ENCODE measurements at regions not wholly inside any gene's neighbourhood (a gene's known extent, or its start where the extent isn't known, plus 50 kb on each side); places are given as distances from the start of the nearest gene placed in this dataset.
"Not testable (repeated sequence)": the region's sequence is repeated elsewhere in the genome, so short reads cannot be mapped to it uniquely, and the experiment has no call there.

DNA sequence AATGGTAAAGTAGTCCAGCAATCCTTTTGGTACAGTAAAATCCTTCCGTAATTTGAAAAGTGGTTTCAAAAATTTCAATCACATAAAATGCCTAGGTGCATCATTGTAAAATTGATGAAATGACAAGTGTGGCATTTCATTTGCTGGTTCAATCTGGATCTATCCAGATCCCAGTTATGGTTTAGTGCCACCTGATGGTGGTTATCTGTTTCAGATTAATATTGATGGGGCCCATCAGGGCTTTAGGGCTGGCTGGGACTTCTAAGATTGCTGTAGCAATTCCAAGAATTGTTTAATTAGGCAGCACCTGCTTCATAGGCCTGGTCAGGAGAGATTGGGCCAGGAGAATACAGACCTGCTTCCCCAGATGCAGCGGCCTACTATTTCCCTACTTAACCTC, 55.5 kb upstream of the PIK3C3 start:
- DNase-seq (ENCODE audit: low read depth) = no peak

DNA sequence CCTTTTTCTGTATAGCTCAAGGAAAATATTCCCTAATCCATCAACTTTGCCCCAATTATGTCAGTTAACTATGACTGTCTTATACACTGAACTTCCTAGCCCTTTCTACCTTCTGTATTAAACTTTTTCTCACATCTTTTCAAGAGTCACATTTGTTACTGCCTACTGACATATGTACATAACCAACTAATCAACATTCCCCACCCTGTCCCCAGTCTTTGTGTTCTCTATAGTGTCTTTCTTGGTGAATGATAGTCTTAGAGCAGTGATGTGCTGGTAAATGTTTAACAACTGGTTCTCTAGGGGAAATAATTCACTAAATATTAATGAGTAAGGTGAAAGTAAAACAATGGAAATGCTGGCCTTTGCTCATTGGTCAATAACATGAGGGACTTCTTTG, 61.6 kb upstream of the PIK3C3 start:
- DNase-seq (ENCODE audit: low read depth) = no peak

DNA sequence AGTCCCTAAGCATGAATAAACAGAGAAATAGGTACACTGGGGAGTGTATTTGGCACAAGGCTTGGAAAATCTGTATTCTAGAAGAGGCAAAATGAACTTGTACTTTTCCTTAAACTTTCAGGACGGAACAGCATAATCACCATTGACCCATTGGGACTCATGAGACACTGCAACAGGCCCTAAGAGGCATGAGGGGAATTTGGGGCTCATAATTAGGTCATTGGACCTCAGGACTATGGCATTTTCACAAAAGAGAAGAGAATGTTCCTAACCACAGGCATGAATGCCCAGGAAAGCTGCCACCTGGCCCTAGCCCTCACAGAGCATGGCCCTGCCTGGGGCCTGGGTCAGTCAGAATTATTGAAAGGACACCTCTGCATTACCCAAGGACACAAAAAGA, 67.9 kb upstream of the PIK3C3 start:
- DNase-seq (ENCODE audit: low read depth) = no peak

DNA sequence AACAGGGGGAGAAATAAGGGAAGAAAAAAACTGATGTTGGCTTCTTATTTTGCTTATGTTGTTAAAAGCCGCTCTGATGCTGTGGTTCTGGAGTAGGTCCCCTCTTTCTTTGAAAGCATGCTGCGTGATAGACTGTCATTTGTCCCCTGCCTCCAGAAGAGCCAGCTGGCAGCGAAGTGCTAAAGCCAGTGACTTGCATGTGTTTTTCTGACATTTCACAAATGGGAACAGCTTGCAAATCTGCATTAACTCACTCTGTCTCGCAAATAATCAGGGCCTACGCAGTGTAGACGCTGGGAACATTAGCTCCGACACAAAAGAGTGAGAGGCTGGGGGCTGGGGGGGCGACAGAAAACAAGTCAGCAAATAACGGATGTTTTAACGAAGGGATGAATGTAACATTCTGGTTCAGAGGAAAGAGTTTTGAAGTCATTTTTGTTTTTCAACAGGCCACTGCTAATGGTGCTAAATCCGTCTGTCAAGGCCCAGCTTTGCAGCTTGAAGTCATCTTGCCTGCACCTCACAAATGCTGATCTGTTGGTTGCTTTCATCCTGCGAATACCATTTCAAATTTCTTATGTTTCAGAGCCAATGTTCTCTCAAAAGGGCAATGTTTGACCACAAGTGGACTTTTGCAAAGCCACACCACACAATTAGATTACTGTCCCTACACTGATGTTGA, 68.8 kb upstream of the PIK3C3 start:
- DNase-seq (ENCODE audit: low read depth) = no peak

DNA sequence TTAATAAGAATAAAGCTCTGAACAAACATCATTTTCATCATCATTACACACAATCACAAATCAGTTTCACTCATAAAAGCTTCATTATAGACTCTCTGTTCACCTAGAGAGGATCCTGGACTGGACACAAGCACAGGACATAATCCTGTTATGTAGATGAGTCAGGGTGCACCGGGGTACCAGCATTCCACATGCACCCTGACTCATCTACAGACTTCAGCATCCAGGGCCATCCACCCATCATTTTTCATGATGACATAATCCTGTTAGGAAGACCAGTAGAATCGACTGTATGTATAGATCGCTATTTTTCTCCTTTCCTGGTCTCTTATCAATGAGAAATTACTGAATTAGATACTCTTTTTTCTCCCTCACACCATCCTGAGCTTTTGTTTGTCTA, 73.7 kb upstream of the PIK3C3 start:
- DNase-seq (ENCODE audit: low read depth) = no peak

DNA sequence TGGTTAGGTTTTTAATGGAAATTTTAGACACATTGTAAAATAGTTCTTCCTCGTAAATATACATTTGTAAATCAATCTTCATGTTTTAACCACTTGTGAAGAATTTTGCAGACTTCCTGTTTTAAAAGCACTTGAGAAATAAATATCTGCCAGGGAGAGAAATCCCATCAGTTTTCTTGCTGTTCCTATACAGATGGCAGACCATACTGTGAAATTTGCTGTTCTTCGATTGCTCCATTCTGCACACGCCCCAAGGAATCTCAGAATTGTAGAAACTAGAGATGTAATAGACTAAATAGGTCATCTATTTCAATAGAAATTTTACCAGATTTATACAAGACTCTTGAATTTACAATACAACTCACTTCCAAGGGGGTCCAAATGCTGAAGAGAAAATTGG, 75.8 kb upstream of the PIK3C3 start:
- DNase-seq (ENCODE audit: low read depth) = no peak

DNA sequence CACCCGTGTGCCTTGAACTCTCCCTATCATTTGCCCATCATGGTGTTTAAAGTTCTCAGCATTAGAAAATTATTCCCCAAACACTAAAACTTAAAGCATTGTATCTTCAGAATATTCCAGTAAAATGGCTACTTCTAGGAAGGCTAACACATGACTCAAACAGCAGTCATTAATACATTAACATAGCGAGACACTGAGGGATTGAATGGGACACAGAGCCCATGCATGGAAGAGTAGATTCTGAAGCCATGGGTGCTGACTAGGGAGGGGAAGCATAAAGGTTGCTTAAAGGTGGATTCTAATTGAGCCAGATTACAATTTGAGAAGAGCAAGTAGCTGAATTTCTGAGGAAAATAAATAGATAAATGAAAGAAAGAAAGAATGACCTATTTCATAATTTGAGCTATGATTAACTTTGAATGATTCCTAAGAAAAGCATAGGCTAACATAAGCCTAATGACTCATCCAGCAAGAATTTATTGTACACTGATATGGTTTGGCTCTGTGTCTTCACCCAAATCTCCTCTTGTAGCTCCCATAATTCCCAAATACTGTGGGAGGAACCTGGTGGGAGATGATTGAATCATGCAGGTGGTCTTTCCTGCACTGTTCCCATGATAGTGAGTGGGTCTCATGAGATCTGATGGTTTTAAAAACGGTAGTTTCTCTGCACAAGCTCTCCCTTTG, 79.8 kb upstream of the PIK3C3 start:
- DNase-seq (ENCODE audit: low read depth) = no peak

DNA sequence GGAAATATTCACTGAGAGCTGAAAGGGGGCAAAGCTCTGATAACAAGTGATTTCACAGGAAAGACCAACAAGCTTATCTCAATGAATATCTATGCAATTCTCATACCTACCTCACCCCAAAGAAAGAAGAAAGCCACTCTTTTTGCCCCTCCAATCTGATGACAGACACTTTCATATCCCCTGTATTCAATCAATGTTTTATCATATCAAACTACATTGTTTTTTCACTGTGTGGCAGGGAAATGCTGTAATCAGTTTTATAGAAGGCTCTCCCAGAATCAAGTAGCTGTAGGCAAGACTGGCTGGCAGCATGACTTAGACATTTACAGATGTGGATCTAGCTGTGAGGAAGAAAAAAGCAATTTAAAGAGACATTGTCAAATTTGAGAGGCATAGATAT, 81.3 kb upstream of the PIK3C3 start:
- no peak for DNase-seq (ENCODE audit: low read depth)

DNA sequence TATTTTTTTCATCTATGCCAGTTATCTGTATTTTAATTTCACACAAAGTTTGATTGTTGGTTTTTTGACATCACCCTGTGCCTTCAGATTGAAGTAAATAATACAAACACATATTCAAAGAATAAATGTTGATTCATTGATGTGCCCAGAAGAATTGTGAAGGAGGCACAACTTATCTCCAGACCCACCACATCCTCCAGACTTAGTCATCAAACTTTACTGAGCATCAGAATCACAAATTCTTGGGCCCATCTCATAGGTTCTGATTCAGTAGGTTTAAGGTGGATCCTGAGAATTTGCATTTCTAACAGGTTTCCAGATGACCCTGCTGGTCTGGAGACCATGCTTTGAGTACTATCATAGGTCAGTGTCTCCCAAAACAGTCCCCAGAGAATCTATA, 82.8 kb upstream of the PIK3C3 start:
- no peak for DNase-seq (ENCODE audit: low read depth)

DNA sequence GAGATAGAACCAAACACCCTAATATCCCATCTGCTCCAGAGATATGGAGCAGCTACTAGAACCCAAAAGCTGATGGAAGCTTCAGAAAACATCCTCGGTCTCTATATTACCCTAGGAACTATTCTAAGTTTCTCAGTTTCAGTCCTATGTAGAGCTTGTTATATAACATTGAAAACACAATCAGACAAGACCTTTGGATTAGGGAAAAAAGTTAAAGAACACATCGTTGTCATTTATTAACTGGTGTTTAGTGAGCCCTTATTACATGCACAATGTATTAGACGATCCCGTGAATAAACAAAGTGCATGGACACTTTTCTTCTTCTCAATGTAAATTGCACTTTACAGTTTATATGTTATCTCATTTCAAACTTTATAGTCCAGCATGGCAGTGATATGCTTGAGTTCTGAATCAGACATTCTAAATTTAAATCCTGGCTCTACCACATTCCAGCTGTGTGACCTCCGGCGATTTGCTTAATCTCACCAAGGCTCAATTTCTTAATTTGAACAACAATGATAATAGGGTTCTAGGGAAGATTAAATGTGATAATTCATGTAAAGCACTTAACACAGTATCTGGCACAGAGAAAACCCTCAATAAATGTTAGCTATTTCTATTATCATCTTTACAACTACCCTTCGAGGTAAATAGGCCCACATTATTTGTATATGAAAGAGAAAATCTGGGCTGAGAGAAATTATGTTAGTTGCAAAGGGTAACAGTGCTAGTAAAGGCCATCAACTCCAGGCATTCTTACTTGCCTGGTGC, 83.6 kb upstream of the PIK3C3 start:
- no peak for DNase-seq (ENCODE audit: low read depth)

DNA sequence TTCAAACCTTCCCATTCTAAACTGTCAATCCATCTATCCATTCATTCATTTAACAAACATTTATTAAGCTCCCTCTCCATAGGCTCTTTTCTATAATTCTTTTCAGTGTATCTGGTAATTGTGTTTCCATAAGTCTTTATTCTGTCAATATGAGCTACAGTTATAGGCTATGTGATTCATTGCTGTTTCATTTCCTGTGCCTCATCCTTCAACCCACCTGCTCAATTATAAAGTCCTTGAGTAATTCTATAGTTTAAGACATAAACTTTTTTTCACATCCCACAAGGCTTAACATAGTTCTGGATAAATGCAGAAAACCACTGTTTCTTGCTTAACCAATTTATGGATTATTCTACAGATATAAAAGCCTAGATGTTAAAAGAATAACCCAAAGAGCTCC, 84.2 kb upstream of the PIK3C3 start:
- no peak for DNase-seq (ENCODE audit: low read depth)

DNA sequence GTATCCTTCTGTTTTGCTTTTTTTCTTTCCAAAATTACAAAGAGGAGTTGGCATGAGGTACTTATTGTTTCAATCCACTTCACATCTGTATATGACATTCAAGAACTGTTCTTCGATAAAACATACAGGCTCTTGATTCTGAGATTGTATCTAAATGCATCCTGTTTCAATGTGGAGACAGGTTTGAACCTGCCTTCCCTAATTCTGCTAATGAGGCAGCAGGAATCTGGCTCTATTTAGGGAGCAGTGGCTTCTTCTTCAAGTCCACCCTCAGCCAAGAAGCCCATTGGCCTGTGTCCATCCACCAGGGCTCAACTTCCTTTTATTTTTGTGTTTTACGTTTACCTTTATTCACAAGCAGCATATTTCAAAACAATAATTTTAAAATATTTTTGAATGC, 84.8 kb upstream of the PIK3C3 start:
- no peak for DNase-seq (ENCODE audit: low read depth)

DNA sequence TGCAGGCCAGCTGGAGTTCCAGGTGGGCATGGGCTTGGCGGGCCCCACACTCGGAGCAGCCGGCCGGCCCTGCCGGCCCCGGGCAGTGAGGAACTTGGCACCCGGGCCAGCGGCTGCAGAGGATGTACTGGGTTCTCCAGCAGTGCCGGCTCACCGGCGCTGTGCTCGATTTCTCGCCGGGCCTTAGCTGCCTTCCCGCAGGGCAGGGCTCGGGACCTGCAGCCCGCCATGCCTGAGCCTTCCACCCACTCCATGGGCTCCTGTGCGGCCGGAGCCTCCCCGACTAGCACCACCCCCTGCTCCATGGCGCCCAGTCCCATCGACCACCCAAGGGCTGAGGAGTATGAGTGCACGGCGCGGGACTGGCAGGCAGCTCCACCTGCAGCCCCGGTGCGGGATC, 89.2 kb upstream of the PIK3C3 start:
- not testable (repeated sequence) for DNase-seq (ENCODE audit: low read depth)

DNA sequence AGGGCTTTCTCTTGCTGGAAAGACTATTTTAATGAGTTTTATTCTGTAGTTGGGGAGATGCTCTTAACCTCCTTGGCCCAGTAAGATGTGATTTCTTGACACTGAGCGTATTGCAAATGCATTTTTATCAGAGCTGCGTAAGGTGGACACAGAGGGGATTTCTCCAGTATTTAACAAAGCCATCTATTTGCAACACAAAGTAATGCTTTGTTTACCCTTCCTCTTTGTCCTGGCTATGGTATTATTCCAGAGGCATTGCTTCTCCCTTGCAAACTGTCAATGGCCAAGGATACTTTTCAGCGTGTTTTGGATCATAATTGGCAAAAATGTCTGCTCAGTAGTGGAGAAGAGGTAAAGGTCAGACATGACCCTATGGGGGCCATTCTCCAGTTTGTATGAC, 90.8 kb upstream of the PIK3C3 start:
- DNase-seq (ENCODE audit: low read depth) = no peak

DNA sequence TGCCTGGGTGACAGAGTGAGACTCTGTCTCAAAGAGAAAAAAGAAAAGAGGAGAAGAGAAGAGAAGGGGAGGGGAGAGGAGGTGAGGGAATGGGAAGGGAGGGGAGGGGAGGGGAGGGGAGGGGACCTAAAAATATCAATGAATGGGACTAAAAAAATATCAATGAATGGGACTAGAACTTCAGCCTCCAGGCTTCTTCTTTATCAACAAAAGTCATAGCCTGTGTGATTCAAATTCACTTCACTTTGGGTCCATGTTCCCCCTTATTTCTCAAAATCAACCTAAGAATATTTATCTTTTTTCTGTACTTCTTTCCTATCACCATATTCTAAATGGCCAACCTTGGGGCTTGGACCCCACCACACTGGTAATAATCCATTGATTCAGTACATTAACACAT, 92.1 kb upstream of the PIK3C3 start:
- no peak for DNase-seq (ENCODE audit: low read depth)

DNA sequence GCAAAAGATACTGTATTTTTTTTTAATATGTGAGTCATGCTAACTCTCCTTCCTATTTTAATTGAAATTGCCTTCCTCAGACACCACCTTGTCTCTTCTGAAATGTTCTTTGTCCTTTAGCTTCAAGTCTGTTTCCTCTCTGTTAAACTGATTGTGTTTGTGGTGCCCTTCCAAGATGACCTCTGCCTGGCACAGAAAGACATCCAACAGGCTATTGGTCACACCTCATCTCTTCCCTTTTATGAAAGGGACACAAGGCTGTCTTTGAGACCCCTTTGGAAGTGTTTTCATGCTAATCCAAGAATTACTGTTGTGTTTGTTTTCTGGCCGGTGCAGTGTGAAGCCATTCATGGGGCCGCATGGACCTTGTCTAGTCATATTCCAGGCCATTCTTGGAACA, 94.0 kb upstream of the PIK3C3 start:
- DNase-seq (ENCODE audit: low read depth) = no peak

DNA sequence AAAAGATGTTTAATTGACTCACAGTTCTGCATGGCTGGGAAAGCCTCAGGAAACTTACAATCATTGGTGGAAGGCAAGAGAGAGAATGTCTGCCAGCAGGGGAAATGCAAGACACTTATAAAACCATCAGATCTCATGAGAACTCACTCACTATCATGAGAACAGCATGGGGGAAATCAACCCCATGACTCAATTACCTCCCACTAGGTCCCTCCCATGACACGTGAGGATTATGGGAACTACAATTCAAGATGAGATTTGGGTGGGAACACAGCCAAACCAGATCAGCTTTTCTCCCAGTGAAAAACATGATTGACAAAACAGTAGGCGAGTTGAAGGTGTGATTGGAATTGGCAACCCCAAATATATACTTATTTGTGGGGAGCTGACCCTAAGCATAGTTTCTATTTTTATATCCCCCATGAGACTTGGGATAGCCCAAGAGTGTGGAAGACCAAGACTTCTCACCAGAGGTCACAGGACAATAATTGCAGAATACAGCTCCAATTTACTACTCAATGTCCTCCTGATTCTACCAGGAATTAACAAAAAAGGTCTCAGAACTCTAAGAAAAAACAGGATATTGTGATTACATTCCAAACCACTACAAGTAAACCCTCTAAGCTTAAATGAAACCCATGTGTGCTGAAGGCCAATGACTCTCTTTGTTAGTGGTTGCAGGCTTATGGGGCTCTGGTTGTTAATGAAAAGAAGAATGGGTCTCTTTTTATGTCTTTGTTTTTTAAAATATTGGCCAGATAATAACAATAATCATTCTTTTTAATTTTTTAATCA, 96.1 kb upstream of the PIK3C3 start:
- DNase-seq (ENCODE audit: low read depth) = no peak

DNA sequence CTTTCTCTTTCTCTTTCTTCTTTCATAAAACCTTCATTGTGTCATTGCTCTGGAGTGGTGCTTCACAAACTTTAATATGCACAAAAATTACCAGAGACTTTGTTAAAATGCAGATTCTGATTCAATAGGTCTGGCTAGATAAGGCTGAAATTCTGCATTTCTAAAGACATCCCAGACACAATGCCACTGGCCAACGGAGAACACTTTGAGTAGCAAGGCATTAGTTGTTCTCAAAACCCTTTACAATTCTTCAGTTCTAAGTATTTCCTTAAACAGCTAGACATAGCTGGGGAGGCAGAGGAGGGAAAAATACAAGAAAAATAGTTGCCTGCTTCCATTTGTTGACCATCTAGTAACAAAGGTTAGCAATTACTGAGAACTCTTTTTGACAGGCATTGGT, 101.8 kb upstream of the PIK3C3 start:
- DNase-seq (ENCODE audit: low read depth) = no peak

DNA sequence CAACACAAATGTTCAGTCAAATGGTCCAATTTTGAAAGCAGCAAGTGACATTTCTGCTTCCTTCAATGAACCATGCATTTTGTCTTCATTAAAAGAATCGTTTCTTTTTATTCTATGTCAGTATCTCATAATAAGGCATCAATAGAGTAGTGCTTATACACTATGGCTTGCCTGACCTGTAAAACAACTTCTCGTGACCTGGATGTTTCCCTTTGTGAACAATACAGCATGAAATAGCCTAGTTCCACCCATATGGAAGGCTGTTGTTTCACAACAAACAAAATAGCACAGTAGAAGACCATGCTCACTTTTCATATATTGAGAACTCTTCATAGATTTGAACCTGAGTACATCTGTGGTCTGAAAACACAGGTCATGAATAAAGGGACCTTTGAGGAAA, 104.3 kb upstream of the PIK3C3 start:
- no peak for DNase-seq (ENCODE audit: low read depth)

DNA sequence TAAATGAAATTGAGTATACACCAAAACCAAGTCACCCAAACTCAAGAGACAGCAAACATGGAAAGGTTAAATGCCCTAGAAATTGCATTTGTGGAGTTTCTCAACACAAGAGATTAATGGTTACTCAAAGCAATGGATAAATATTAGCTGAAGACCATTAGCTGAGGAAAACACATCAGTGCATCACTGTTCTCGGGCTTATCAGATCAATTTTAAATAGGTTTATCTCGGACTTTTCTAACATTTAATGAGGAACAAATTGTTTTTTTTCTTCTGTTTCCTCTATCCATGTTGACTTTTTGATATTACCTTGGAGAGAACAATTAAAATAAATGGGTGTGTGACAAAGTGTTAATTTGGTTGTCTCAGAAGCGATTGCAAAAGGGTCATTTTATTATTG, 105.4 kb upstream of the PIK3C3 start:
- DNase-seq (ENCODE audit: low read depth) = no peak

DNA sequence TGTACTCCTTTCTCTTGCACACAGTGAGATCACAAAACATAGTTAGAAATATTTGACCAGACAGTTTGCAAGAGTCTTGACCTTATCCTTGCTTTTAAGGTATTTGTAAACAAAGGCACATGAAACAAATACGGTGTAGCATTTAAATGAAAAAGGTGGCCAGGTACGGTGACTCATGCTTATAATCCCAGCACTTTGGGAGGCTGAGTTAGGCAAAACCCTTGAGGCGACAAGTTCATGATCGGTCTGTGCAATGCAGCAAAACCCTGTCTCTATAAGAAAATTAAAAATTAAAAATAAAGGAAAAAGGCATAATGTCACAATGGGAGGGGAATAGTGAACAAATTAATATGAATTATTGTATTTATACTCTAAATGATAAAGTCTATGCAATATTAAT, 109.5 kb upstream of the PIK3C3 start:
- no peak for DNase-seq (ENCODE audit: low read depth)

DNA sequence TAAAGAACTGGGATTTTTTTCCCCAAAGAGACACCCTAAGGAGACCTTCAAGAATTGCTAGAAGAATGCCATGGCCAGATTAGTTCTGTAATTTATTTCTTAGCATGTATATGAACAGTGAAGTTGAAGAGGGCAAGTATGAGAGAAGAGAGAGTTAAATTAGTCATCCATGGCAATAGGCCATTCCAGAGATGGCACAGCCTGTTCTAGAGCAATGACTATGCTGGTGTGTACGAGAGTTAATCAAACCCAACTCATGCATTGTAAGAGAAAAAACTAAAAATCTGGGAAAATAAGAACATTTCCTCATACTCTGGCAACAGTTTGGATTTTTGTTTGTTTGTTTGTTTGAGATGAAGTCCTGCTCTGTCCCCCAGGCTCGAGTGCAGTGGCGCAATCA, 112.1 kb upstream of the PIK3C3 start:
- DNase-seq (ENCODE audit: low read depth) = no peak
